Esophagus squamous epithelium (tissue), 4 donors: ENCODE measurements at regions not wholly inside any gene's neighbourhood (a gene's known extent, or its start where the extent isn't known, plus 50 kb on each side); places are given as distances from the start of the nearest gene placed in this dataset.

Experiments
- POLR2A ChIP-seq, 4 donors: fragments of 450-650 bp; IDR thresholded peaks; one replicate each; pipeline ENCODE4 v1.6.1; 2017; ENCODE audit warnings: antibody characterized with exemption in 4 of 4, mild to moderate bottlenecking in 4 of 4, moderate library complexity in 3 of 4
- TF ChIP-seq, protein P1 (sequence below), 6 experiments: fragments of 450-650 bp in 4 of 6; fragments of 200-600 bp in 2 of 6; sonication (generic) in 2 of 6; IDR thresholded peaks; one replicate each; pipeline ENCODE4 v1.5.1; 2016 to 2019; ENCODE audit warnings: antibody characterized with exemption in 6 of 6, mild to moderate bottlenecking in 4 of 6, moderate library complexity in 4 of 6

DNA sequence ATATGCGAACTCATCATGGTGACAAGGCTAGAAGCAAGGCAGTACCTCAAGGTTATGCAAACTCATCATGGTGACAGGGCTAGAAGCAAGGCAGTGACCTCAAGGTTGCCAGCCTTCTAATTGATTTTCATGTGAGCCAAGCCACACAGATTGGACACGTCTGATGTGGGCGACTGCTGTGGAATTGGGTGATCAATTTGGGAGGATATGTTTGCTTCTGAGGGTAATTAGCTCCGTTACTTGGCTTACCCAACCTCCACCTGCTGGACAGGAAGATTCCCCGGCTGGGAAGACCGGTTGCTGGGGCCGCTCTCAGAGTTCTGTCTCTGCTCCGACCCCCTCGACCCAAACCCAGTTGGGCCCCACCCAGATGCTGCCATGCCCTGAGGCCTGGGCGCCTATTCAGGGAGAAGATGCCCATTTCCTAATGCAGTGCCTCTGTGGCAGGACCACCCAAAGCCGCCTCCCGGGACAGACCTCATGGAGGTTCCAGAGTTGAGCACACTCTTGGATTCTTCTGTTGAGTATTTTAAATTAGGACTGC is 69.9 kb upstream of the SHANK2 start:
- TF ChIP-seq, protein P1, sequence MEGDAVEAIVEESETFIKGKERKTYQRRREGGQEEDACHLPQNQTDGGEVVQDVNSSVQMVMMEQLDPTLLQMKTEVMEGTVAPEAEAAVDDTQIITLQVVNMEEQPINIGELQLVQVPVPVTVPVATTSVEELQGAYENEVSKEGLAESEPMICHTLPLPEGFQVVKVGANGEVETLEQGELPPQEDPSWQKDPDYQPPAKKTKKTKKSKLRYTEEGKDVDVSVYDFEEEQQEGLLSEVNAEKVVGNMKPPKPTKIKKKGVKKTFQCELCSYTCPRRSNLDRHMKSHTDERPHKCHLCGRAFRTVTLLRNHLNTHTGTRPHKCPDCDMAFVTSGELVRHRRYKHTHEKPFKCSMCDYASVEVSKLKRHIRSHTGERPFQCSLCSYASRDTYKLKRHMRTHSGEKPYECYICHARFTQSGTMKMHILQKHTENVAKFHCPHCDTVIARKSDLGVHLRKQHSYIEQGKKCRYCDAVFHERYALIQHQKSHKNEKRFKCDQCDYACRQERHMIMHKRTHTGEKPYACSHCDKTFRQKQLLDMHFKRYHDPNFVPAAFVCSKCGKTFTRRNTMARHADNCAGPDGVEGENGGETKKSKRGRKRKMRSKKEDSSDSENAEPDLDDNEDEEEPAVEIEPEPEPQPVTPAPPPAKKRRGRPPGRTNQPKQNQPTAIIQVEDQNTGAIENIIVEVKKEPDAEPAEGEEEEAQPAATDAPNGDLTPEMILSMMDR (IDR thresholded peaks at IDR 0.05), result no peak
- TF ChIP-seq POLR2A (IDR thresholded peaks at IDR 0.05), result no peak
